K562 (cell line): ENCODE measurements at regions not wholly inside any gene's neighbourhood (a gene's known extent, or its start where the extent isn't known, plus 50 kb on each side); places are given as distances from the start of the nearest gene placed in this dataset.

Experiments used
- ESRRB ChIP-seq: fragments of 250-450 bp; sonication (Bioruptor Pico); IDR thresholded peaks from 2 replicates; pipeline ENCODE4 v1.5.0; 2020; ENCODE audit warnings: mild to moderate bottlenecking, moderate library complexity, borderline replicate concordance
- KAT2B ChIP-seq: IDR thresholded peaks from one replicate; pipeline ENCODE4 v1.6.1; 2012; ENCODE audit warnings: low read depth, mild to moderate bottlenecking, control low read depth, inconsistent platforms, low read length, moderate library complexity
- KDM4B ChIP-seq, 2 experiments: fragments of 450-650 bp in 1 of 2; sonication (generic) in 1 of 2; IDR thresholded peaks; 2 replicates each; pipeline ENCODE4 v1.6.1; 2016 to 2017; ENCODE audit warnings: borderline replicate concordance in 2 of 2, antibody characterized with exemption in 1 of 2, low read depth in 1 of 2, mild to moderate bottlenecking in 1 of 2
- MTF1 ChIP-seq: fragments of 250-450 bp; sonication (Bioruptor Pico); IDR thresholded peaks from 2 replicates; pipeline ENCODE4 v1.9.0; 2021; ENCODE audit warnings: moderate library complexity, mild to moderate bottlenecking, inconsistent platforms, borderline replicate concordance
- MXI1 ChIP-seq: IDR thresholded peaks from 2 replicates; pipeline ENCODE4 v1.6.1; 2011; ENCODE audit warnings: low read depth, mild to moderate bottlenecking, improper control_type of control experiment, low read length
- POLR2B ChIP-seq: fragments of 450-650 bp; IDR thresholded peaks from 2 replicates; pipeline ENCODE4 v1.6.1; 2018; ENCODE audit warnings: low read depth; ENCODE audit not compliant: partially characterized antibody
- TAF1 ChIP-seq: IDR thresholded peaks from 2 replicates; pipeline ENCODE4 v1.6.1; 2011; ENCODE audit warnings: mild to moderate bottlenecking, low read length, moderate library complexity; ENCODE audit not compliant: insufficient read depth, control insufficient read depth, severe bottlenecking; ENCODE audit errors: extremely low read depth
- ZNF165 ChIP-seq: fragments of 250-450 bp; sonication (Bioruptor Pico); IDR thresholded peaks from 2 replicates; pipeline ENCODE4 v1.4.0; 2020; ENCODE audit warnings: borderline replicate concordance
- TF ChIP-seq, protein P1 (sequence below): fragments of 200-600 bp; sonication (generic); IDR thresholded peaks from one replicate; pipeline ENCODE4 v1.6.1; 2012; ENCODE audit warnings: mild to moderate bottlenecking, low read depth, low read length, inconsistent platforms
- TF ChIP-seq, protein P2 (sequence below): IDR thresholded peaks from 2 replicates; pipeline ENCODE4 v1.6.1; 2011; ENCODE audit not compliant: insufficient read length; ENCODE audit errors: extremely low read depth

DNA sequence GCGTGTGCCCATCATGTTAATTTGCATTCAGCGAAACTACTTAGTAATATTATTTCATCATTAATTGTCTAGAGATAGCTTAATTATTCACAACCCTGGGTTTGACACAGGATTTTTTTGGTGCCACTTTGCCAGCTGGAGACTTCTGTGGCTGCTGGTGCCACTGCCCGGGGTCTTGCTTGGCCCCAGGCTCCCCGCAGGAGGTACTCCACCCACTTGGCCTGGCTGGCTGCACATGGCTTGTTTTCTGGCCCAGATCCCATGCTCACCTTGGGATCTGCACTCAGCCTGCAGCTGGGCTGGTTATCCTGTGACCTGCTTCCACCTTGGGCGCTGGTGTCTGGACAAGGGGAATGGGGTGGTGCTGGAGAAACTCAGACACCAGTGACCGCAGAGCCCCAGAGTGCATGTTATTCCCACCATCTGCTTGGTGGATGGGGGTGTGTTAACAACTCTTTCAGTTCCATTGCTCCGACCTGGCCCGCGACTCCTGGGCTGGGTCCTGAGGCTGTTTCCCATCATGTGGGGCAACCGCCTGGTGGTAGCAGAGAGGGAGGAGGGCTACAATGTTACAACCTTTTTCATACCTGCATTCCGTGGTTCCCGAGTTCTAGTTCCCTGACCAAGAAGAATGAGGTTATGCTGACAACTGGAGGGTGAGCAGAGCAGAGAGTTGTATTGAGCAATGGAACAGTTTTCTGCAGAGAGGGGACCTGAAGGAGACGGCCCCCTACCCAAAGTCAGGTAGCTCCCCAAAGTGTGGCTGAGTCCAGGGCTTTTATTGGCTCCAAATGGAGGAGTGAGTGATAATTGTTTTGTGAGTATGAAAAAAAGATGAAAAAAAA lies 1950.0 kb upstream of the IGFBP7 start (continued):
- TF ChIP-seq, protein P1, sequence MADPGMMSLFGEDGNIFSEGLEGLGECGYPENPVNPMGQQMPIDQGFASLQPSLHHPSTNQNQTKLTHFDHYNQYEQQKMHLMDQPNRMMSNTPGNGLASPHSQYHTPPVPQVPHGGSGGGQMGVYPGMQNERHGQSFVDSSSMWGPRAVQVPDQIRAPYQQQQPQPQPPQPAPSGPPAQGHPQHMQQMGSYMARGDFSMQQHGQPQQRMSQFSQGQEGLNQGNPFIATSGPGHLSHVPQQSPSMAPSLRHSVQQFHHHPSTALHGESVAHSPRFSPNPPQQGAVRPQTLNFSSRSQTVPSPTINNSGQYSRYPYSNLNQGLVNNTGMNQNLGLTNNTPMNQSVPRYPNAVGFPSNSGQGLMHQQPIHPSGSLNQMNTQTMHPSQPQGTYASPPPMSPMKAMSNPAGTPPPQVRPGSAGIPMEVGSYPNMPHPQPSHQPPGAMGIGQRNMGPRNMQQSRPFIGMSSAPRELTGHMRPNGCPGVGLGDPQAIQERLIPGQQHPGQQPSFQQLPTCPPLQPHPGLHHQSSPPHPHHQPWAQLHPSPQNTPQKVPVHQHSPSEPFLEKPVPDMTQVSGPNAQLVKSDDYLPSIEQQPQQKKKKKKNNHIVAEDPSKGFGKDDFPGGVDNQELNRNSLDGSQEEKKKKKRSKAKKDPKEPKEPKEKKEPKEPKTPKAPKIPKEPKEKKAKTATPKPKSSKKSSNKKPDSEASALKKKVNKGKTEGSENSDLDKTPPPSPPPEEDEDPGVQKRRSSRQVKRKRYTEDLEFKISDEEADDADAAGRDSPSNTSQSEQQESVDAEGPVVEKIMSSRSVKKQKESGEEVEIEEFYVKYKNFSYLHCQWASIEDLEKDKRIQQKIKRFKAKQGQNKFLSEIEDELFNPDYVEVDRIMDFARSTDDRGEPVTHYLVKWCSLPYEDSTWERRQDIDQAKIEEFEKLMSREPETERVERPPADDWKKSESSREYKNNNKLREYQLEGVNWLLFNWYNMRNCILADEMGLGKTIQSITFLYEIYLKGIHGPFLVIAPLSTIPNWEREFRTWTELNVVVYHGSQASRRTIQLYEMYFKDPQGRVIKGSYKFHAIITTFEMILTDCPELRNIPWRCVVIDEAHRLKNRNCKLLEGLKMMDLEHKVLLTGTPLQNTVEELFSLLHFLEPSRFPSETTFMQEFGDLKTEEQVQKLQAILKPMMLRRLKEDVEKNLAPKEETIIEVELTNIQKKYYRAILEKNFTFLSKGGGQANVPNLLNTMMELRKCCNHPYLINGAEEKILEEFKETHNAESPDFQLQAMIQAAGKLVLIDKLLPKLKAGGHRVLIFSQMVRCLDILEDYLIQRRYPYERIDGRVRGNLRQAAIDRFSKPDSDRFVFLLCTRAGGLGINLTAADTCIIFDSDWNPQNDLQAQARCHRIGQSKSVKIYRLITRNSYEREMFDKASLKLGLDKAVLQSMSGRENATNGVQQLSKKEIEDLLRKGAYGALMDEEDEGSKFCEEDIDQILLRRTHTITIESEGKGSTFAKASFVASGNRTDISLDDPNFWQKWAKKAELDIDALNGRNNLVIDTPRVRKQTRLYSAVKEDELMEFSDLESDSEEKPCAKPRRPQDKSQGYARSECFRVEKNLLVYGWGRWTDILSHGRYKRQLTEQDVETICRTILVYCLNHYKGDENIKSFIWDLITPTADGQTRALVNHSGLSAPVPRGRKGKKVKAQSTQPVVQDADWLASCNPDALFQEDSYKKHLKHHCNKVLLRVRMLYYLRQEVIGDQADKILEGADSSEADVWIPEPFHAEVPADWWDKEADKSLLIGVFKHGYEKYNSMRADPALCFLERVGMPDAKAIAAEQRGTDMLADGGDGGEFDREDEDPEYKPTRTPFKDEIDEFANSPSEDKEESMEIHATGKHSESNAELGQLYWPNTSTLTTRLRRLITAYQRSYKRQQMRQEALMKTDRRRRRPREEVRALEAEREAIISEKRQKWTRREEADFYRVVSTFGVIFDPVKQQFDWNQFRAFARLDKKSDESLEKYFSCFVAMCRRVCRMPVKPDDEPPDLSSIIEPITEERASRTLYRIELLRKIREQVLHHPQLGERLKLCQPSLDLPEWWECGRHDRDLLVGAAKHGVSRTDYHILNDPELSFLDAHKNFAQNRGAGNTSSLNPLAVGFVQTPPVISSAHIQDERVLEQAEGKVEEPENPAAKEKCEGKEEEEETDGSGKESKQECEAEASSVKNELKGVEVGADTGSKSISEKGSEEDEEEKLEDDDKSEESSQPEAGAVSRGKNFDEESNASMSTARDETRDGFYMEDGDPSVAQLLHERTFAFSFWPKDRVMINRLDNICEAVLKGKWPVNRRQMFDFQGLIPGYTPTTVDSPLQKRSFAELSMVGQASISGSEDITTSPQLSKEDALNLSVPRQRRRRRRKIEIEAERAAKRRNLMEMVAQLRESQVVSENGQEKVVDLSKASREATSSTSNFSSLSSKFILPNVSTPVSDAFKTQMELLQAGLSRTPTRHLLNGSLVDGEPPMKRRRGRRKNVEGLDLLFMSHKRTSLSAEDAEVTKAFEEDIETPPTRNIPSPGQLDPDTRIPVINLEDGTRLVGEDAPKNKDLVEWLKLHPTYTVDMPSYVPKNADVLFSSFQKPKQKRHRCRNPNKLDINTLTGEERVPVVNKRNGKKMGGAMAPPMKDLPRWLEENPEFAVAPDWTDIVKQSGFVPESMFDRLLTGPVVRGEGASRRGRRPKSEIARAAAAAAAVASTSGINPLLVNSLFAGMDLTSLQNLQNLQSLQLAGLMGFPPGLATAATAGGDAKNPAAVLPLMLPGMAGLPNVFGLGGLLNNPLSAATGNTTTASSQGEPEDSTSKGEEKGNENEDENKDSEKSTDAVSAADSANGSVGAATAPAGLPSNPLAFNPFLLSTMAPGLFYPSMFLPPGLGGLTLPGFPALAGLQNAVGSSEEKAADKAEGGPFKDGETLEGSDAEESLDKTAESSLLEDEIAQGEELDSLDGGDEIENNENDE = no peak
- no peak for TF ChIP-seq KAT2B
- no peak for TF ChIP-seq POLR2B
- no peak for TF ChIP-seq ZNF165 (CRISPR knock-in tag)
- no peak for TF ChIP-seq KDM4B (IDR thresholded peaks at IDR 0.05; ENCODE audit: borderline replicate concordance in 2 of 2, low read depth in 1 of 2)
- no peak for TF ChIP-seq ESRRB (CRISPR knock-in tag)
- TF ChIP-seq TAF1 = no peak
- TF ChIP-seq, protein P2, sequence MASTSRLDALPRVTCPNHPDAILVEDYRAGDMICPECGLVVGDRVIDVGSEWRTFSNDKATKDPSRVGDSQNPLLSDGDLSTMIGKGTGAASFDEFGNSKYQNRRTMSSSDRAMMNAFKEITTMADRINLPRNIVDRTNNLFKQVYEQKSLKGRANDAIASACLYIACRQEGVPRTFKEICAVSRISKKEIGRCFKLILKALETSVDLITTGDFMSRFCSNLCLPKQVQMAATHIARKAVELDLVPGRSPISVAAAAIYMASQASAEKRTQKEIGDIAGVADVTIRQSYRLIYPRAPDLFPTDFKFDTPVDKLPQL = no peak
- no peak for TF ChIP-seq MTF1 (CRISPR knock-in tag)
- TF ChIP-seq MXI1 = no peak
